GM18909 (cell line): ENCODE measurements at regions not wholly inside any gene's neighbourhood (a gene's known extent, or its start where the extent isn't known, plus 50 kb on each side); places are given as distances from the start of the nearest gene placed in this dataset.

Experiments
- ATAC-seq: cut with Tn5 transposase; IDR thresholded peaks from one replicate; pipeline ENCODE4 v1.9.1; 2021; ENCODE audit warnings: mild to moderate bottlenecking; ENCODE audit not compliant: unreplicated experiment, poor library complexity

DNA sequence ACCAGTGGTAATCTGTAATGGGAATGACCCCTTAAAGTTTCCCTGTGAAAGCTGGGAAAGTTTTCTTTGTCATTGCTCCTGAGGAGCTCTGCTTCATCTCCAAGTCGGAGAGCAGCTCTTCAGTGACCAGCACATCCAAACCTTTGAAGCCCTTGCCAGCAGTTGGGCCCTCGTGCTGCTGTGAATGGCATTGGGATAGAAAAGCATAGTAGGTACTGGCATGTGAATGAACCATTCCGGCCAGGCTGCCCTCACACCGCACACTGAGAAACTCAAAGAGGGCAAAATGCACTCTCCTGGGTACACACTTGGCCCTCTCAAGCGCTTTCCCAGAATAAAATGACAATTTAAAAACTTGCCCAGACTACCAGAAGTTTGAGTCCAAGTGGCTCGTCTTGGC lies 1135.0 kb upstream of the WWC1 start:
- no peak for ATAC-seq

DNA sequence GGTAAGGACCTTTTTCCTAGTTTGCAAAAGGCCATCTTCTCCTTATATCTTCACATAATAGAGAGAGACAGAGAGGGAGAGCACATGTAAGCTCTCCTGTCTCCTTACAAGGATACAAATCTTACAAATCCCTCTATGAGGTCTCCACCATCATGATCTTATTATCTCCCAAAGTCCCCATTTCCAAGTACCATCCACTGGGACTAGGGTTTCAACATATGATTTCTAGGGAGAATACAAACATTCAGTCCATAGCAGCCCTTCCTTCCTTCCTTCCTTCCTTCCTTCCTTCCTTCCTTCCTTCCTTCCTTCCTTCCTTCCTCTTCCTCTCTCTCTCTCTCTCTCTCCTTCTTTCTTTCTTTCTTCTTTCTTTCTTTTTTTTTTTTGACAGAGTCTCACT lies 1132.9 kb upstream of the WWC1 start:
- no peak for ATAC-seq

DNA sequence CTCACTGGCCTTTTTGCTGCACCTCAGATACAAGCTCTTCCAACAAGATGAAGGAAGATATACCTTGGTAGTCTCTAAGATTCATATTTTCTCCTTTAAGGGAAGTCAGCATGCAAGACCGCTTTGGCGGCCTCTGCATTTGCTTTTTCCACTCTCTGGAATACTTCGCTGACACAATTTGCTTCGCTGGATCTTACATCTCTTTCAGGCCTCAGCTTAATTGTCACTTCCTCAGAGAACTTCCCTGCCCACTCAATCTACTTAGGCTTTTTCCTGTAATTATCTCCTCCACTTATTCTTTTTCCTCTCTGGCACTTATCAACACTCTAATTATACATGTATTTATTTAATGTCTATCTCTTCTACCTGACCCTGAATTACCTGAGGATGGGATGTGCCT lies 1131.1 kb upstream of the WWC1 start:
- ATAC-seq: no peak

DNA sequence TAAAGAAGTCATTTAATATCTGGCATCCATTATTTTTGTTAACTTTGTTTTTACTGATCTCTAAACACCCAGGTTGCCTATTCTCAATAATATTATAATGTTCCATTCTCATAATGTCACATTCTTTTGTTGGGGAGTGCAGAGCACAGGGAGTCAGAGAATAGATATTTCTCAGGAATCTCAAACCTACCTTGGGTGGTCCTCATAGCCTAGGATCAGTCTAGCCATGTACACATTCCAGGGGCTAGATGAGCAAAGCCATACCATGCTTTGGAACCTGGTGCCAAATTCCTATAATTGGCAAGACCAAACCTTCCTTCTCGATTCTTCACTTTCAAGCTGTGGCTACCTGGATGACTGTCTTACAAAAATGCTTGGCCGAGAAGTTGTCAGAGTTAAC lies 1124.7 kb upstream of the WWC1 start:
- ATAC-seq: no peak

DNA sequence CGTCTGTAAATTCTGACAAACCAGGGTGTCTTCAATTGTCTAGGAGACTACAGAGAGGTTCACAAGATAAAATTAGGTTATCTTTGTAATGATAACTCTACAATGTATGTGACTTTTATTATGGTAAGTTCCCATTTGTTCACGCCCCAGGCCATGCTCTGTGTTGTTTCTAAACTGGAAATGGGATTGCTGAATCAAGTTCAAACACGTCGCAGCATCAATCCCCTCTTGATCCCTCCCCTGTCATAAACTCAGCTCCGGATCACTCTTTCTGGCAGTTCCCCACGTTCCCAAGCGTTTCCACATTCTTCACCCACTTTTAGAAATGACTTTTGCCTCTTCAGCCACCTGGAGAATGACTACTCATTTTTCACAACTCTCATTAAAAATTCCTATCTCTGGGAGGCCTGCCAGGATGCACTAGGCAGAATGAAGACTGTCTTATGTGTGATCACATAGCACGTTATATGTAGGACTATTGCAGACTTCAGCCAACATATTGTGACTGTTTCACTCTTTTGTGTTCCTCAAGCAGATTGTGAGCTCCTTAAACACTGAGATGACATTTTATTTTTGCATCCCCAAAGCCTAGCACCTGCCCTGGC lies 1124.2 kb upstream of the WWC1 start:
- ATAC-seq: no peak

DNA sequence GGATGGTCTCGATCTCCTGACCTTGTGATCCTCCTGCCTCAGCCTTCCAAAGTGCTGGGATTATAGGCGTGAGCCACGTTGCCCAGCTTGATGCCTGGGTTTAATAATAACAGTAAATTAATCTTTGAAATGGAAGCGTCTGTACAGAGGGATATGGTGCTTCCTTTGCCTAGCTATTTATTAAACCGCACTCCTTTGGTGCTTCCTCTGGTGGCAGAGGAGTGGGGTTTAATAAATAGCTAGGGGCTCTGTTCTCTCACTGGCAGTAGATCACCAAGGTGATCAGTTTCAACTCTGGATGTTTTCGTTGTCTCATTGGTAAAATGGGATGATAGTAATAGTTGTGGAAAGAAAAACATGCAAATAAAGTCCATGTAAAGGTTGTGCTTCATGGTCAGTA lies 1122.5 kb upstream of the WWC1 start:
- no peak for ATAC-seq

DNA sequence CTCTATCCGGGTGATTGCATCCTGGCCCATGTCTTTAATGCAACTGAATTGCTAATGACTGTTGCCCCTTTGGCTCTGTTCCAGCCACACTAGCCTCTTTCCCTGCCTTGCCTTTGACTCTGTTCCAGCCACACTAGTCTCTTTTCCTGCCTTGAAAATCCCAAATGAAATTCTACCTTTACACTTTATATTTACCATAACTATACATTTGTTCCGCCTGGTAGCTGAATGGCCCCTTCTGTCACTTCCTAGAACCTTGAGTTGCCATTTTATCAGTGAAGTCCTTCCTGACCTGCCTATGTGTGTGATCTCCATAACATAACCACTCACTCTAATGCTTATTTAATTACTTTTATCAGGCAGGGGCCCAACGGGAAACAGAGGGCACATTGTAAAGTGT lies 1120.4 kb upstream of the WWC1 start:
- no peak for ATAC-seq

DNA sequence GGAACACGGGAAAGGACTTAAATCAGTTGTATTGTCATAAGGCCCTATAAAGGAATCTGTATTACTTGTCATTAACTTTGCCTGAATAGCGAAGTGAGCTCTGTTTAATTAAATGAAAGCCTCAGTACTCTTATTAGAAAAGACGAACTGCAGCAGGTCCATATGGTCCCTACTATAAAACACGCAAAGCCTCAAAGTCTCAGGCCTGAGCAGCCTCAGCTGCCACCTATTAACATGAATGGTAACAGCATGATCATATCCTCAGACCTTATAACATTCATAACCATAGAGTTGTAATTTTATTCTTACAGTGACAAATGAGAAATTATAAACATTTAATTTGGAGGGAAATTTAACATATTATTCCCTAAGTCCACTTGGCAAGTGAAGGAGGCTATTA lies 1113.7 kb upstream of the WWC1 start:
- ATAC-seq: no peak

DNA sequence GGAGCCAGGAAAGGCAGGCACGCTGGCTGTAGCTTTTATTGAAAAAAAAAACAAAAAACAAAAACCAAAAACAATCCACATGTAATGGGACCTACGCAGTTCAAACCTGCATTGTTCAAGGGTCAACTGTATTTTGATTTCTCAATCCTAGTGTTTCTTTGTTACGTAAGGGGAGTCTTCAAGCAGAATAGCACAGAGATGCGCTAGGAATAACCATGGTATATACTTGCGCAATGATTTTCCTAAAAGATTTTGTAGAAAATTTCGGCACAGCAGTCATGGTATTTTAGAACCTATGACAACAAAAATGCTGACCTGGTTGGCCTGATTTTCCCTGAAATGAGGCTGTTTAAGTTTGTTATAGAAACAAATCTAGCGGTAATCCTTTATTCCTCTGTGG lies 1110.5 kb upstream of the WWC1 start:
- no peak for ATAC-seq

DNA sequence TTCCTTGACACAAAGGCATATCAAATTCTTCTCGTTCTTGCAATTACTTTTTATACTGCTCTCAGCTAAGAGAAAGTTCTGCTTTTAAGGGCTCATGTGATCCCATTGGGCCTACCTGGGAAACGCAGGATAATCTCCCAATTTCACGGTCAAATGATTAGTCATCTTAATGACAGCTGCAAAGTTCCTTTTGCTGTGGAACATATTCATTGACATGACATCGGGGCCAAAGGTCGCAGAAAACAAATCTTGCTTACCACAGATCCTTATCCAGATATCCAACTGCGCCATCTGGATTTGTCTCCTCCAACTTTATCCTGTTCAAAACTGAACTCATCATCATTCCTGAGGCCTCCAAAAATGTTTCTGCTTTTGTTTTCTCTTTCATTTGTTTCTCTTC lies 1085.6 kb upstream of the WWC1 start:
- ATAC-seq: no peak

DNA sequence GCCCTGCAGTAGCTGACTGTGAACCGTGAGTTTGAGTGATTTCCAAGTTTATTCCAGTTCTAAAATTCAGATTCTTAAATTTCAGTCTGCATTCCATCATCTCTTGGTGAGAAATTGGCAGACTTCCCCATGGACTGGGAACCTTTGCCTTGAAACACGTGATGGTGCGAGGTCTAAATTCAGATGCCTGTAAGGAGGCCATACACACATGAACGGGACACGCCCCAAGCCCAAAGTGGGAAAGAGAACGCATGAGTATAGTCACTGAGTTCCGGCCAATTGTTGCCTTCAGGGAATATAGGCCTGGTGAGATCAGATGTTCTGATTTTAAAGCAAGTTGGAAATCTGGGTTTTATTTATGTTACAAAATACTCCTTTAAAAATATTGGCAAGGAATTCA lies 1084.4 kb upstream of the WWC1 start:
- ATAC-seq: no peak

DNA sequence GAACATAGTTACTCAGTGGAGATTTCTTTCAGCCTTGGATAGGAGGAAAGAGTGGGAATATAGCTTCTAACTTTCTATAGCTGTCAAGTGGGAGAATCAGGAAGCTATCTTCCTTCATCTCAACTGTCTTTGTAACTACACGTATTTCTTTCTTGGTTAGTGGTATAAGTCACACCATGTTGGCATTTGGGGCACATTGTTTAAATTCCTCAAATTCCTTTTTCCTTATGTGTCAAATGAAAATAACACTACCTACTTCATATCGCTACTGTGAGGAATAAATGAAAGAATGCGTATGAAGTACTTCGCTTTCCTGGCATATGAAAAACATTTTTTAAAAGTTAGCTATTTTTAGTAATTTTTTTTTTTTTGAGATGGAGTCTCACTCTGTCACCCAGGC lies 1082.5 kb upstream of the WWC1 start:
- no peak for ATAC-seq

DNA sequence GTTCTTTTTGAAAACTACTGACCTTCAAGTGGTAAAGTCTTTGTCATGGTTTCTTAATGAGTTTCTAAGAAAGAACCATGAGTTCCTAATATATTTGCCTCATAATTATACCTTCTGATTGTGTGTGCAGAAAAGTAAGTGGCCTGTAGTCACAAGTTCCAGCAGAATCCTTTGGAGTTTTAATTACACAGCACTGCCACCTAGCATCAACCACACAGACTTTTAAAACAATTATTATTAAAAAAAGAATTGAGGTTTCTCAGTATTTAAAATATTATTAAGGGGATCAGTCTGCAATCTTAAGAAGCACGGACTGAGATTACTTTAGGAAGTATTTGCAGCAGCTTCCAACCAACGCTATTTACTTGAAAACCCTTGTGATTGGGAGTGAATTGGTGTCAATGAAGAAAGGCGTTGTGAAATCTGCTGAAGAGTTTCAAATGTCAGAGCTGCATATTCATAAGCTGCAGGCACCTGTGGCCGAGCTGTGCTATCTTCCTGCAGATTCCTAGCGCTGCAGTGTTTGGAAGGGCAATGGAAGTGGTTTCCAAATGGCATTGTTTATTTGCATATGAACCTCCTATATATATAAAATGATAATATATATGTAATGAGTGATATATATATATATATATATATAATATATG lies 1074.2 kb upstream of the WWC1 start:
- ATAC-seq: no peak

DNA sequence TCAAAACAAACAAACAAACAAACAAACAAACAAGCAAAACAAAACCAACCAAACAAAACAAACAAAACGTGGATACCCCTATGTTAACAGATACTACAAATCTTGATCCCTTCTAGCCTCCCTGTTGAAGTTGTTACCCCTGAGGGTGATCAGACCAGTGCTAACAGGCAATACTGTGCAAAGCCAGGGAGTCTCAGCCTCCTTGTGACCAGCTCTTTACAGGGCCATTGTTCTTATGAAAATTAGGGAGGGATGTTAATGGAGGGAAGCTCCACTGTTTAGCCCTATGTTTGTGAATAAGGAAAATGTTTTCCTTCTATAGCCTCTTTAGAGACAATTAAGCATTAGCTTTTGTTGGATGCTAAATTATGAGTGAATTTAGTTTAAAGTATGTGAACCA lies 1072.1 kb upstream of the WWC1 start:
- no peak for ATAC-seq

DNA sequence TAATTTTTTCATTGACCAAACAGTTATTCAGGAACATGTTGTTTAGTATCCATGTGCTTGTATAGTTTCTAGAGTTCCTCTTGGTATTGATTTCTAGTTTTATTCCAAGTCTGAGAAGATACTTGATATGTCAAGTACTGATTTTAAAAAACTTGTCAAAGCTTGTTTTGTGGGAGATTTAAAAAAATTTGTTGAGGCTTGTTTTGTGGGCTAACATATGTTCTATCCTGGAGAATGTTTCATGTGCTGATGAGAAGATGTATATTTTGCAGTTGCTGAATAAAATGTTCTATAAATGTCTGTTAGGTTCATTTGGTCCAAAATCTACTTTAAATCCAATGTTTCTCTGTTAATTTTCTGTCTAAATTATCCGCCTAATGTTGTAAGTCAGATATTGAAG lies 1065.1 kb upstream of the WWC1 start:
- ATAC-seq: no peak

DNA sequence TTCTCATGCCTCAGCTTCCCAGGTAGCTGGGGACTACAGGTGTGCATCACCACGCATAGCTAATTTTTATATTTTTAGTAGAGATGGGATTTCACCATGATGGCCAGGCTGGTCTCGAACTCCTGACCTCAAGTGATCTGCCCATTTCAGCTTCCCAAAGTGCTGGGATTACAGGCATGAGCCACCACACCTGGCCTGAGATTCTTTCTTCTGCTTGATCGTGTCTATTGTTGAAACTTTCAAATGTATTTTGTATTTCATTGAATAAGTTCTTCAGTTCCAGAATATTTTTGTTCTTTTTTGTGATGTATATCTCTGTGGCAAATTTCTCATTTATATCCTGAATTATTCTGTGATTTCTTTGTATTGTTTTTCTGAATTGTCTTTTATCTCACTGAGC lies 1063.3 kb upstream of the WWC1 start:
- no peak for ATAC-seq

DNA sequence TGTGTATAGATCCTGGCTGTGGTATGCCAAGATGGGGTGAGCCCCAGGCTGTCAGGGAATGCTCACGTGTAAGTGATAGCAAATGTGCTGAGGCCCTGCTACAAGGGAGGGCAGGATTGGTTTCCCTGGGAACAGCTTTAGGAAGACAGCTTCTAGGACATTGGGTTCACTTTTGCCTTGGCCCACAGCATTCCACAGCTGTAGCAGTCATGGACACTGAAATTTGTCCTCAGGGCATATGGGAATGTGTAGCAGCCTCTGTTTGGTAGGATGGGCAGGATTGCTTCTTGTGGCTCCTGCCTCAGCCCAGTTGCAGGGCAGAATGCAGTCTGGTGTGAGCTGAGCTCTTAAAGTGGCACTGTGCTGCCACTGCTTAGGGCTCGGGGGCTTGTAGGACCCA lies 1061.7 kb upstream of the WWC1 start:
- no peak for ATAC-seq

DNA sequence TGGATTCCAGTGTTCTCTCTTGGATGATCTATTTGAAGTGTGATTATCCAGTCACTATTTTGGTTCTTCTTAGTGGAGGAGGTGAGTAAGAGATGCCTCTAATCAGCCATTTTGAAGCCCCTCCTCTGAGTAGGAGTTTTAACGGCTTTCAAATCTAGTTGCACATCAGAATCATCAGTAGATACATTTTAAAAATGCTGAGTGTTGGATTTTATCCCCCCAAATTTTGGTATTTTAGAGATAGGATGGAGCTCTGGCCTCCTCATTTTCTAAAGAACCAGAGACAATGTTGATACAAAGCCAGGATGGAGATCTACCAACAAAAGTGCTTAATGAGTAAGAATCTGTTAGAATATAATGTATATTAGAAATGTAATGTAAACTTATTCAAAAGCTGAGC lies 1061.0 kb upstream of the WWC1 start:
- no peak for ATAC-seq

DNA sequence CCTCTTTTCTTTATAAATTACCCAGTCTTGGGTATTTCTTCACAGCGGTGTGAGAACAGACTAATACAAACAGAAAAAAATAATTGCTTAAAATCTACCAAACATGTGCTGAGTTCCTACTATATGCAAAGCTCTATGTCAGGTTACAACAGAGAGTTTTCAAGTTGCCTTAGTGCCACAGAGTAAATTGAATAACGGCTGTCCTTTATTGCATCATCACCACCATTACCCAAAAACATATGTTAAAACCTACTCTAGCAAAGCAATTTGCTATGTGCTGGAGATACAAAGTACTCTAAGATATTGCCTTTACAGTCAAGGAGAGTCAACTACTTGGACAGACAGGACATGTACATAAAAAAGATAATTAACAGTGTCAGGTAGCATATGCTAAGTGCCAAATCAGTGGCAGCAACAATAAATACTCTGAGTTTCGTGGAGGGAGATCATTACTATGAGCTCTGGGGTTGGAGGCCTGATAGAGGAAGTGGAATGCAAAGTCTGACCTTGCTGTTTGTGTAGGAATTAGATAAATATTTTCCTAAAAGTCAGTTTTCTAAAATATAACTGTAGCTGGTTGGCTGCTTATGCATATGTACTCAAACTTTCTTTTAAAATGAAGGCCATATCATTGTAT lies 1058.7 kb upstream of the WWC1 start:
- ATAC-seq: no peak

DNA sequence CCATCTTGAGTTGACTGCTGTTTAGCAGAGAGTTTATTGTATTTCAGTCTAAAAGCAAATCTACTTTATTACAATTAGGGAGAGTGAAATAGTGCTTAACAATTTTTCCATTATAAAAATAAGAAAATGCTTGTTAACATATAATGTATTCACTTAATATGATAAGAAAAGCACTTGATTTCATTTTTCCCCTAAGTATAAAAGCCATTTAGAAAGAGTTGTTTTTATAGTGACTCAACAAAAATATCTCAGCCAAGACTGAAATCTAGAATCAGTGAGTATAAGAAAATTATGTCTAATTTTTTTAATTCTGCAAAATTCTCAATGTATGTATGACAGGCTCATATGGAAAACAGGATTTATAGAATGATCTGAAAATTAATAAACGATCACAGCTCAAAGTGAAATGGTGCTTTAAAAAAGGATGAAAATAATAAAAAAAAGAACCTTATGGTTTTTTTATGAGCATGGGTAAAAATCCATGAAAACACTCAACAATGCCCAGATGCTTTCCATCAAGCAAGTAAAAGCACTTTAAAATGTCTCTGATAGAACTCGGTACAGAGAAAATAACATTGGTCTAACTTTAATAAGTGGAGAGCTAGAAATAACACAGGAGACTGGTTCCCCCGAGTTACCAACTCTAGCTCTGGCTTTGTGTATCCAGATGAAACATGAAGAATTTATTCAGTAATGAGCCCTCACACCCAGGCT lies 1057.8 kb upstream of the WWC1 start:
- ATAC-seq: no peak

DNA sequence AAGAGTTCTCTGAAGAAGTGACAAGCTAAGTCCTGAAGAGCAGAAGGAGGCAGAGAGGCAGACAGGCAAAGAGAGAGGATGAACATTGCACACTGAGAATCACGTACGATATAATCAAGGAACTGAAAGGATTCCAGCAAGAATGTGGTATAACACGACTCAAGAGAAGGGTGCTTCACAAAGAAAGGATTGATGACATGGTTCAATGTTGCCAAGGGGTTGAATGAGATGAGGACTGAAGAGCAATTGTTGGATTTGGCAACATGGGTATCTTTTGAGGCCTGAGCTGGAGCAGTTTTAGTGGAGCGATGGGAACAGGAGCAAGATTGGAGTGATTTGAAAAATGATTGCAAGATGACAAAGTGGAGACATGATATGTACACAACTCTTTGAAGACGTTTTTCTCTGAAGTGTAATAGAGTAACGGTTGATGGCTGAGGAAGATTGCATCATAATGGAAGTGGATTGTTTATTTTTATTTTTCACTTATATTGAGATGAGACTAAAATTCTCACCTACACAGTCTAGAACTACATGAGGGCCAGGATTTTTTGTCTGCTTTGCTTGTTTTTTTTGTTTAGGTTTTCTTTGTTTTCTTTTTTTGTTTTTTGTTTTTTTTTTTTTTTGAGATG lies 1049.9 kb upstream of the WWC1 start:
- ATAC-seq: no peak
